Adrenal gland (tissue), 5 donors: ENCODE measurements at regions not wholly inside any gene's neighbourhood (a gene's known extent, or its start where the extent isn't known, plus 50 kb on each side); places are given as distances from the start of the nearest gene placed in this dataset.

ENCODE experiments used
- CTCF ChIP-seq, 6 experiments: fragments of 450-650 bp in 4 of 6; fragments of 200-600 bp in 2 of 6; sonication (generic) in 1 of 6; IDR thresholded peaks; 1 replicate in 5 of 6; 2 replicates in 1 of 6; pipeline versions ENCODE4 v1.5.1 to v1.8.0; 2016 to 2021; ENCODE audit warnings: antibody characterized with exemption in 6 of 6, mild to moderate bottlenecking in 2 of 6, moderate library complexity in 1 of 6
- POLR2A ChIP-seq, 2 donors: fragments of 450-650 bp; IDR thresholded peaks; one replicate each; pipeline ENCODE4 v1.6.1; 2017; ENCODE audit warnings: antibody characterized with exemption in 2 of 2, mild to moderate bottlenecking in 2 of 2, moderate library complexity in 1 of 2
- donor health status: DM: no; HTN: no; CAD: no.

DNA sequence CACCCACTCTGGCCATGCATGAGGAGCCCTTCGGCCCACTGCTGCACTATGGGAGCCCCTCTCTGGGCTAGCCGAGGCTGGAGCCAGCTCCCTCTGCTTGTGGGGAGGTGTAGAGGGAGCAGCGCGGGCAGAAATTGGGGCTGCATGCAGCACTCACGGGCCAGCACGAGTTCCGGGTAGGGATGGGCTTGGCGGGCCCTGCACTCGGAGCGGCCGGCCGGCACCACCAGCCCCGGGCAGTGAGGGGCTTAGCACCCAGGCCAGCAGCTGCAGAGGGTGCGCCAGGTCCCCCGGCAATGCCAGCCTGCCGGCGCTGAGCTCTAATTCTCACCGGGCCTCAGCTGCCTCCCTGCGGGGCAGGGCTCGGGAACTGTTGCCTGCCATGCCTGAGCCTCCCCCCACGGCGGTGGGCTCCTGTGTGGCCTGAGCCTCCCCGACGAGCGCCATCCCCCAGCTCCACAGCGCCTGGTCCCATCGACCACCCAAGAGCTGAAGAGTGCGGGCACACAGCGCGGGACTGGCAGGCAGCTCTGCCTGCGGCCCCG lies 209.0 kb downstream of the LTN1 start:
- TF ChIP-seq CTCF (IDR thresholded peaks at IDR 0.05), result no peak
- TF ChIP-seq POLR2A (IDR thresholded peaks at IDR 0.05), result no peak
